Liver (tissue), 8 donors: ENCODE measurements at regions not wholly inside any gene's neighbourhood (a gene's known extent, or its start where the extent isn't known, plus 50 kb on each side); places are given as distances from the start of the nearest gene placed in this dataset.

Experiments
- DNase-seq: peaks from one replicate; pipeline ENCODE4 v3.0.0-alpha.2; 2017; ENCODE audit warnings: low spot score
- H3K27ac ChIP-seq, 2 donors: one replicate each; pipeline ENCODE4 v1.7.0; 2013; ENCODE audit warnings: inconsistent platforms in 2 of 2, low read length in 2 of 2, control low read depth in 1 of 2, low read depth in 1 of 2, mild to moderate bottlenecking in 1 of 2
- H3K27me3 ChIP-seq, 4 donors: one replicate each; pipeline versions ENCODE4 v1.6.1 to v1.7.0; 2013; ENCODE audit warnings: low read length in 3 of 4, inconsistent platforms in 1 of 4, mild to moderate bottlenecking in 1 of 4, moderate library complexity in 1 of 4; ENCODE audit not compliant: control insufficient read depth in 4 of 4, insufficient read depth in 4 of 4
- H3K36me3 ChIP-seq, 4 donors: one replicate each; pipeline versions ENCODE4 v1.6.1 to v1.7.0; 2013; ENCODE audit warnings: low read length in 3 of 4, mild to moderate bottlenecking in 3 of 4, low read depth in 1 of 4, moderate library complexity in 1 of 4; ENCODE audit not compliant: control insufficient read depth in 4 of 4, insufficient read depth in 3 of 4
- H3K4me1 ChIP-seq, 4 donors: one replicate each; pipeline versions ENCODE4 v1.6.1 to v1.7.0; 2013; ENCODE audit warnings: low read length in 3 of 4, mild to moderate bottlenecking in 3 of 4, moderate library complexity in 1 of 4; ENCODE audit not compliant: control insufficient read depth in 4 of 4, insufficient read depth in 4 of 4
- H3K4me3 ChIP-seq, 3 donors: one replicate each; pipeline versions ENCODE4 v1.6.1 to v1.7.0; 2013; ENCODE audit warnings: low read length in 3 of 3, control low read depth in 1 of 3, low read depth in 1 of 3, mild to moderate bottlenecking in 1 of 3
- H3K9ac ChIP-seq, 2 donors: one replicate each; pipeline ENCODE4 v1.7.0; 2013; ENCODE audit warnings: low read length in 2 of 2, mild to moderate bottlenecking in 2 of 2, moderate library complexity in 2 of 2, control low read depth in 1 of 2, low read depth in 1 of 2
- H3K9me3 ChIP-seq, 4 donors: one replicate each; pipeline versions ENCODE4 v1.6.1 to v1.7.0; 2013; ENCODE audit warnings: low read length in 3 of 4; ENCODE audit not compliant: control insufficient read depth in 4 of 4
- CTCF ChIP-seq: fragments of 150-350 bp; IDR thresholded peaks from 2 replicates; pipeline ENCODE4 v1.5.1; 2017; ENCODE audit warnings: improper control_type of control experiment, low read depth, low read length; ENCODE audit not compliant: missing input control
- EGR1 ChIP-seq, 2 donors: IDR thresholded peaks; 2 replicates each; pipeline ENCODE4 v1.6.1; 2016 to 2018; ENCODE audit warnings: antibody characterized with exemption in 2 of 2, low read depth in 2 of 2
- FOXA1 ChIP-seq: IDR thresholded peaks from 2 replicates; pipeline ENCODE4 v1.6.1; 2016; ENCODE audit warnings: antibody characterized with exemption
- FOXA2 ChIP-seq: IDR thresholded peaks from 2 replicates; pipeline ENCODE4 v1.6.1; 2016; ENCODE audit warnings: antibody characterized with exemption
- HNF4G ChIP-seq: IDR thresholded peaks from 2 replicates; pipeline ENCODE4 v1.6.1; 2016; ENCODE audit warnings: antibody characterized with exemption
- RAD21 ChIP-seq, 2 donors: IDR thresholded peaks; 2 replicates each; pipeline ENCODE4 v1.6.1; 2016; ENCODE audit warnings: antibody characterized with exemption in 2 of 2, mild to moderate bottlenecking in 2 of 2
- REST ChIP-seq: IDR thresholded peaks from 2 replicates; pipeline ENCODE4 v1.6.1; 2016; ENCODE audit warnings: antibody characterized with exemption, mild to moderate bottlenecking
- RXRA ChIP-seq, 2 donors: IDR thresholded peaks; 2 replicates each; pipeline ENCODE4 v1.6.1; 2017 to 2018; ENCODE audit warnings: antibody characterized with exemption in 2 of 2, mild to moderate bottlenecking in 1 of 2
- SP1 ChIP-seq: IDR thresholded peaks from 2 replicates; pipeline ENCODE4 v1.6.1; 2018; ENCODE audit warnings: antibody characterized with exemption, mild to moderate bottlenecking
- TAF1 ChIP-seq: conservative IDR thresholded peaks from 2 replicates; pipeline ENCODE4 v1.6.1; 2016; ENCODE audit warnings: antibody characterized with exemption, mild to moderate bottlenecking
- YY1 ChIP-seq: IDR thresholded peaks from 2 replicates; pipeline ENCODE4 v1.6.1; 2016; ENCODE audit warnings: antibody characterized with exemption, mild to moderate bottlenecking
- WGBS: extraction: QIAGEN DNeasy Blood & Tissue Kit; methylation state at CpG from one replicate; pipeline ENCODE4 v1.1.7; 2013; 5-methylcytosine and 5-hydroxymethylcytosine counted together
- TF ChIP-seq, protein P1 (sequence below): IDR thresholded peaks from 2 replicates; pipeline ENCODE4 v1.6.1; 2016; ENCODE audit warnings: antibody characterized with exemption
- TF ChIP-seq, protein P2 (sequence below): IDR thresholded peaks from 2 replicates; pipeline ENCODE4 v1.6.1; 2016; ENCODE audit warnings: antibody characterized with exemption
- donor health status: healthy.
- donor health status: healthy.
- donor health status: healthy.
- donor health status: healthy.
- donor health status: healthy.

DNA sequence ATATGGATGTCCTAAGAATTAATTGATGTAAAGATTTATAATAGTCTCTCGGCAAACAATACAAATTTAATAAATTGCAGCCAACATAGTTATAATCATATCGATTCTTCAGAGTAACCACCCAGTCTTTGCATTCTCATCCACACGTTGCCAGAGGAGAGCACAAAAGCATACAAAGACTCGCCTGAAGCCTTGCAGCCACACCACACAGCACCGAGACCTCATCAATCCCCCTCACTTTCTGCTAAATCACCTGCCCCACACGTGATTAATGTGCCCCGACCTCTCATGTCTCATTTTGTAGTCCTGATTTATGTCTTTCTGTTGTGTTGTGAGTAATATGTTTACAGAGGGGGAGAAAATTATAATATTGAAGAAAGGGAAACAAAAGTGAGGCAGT, 510.4 kb downstream of the TRIML1 start:
- WGBS, result 79% methylated on average over 7 of the region's 7 CpGs
- no peak for DNase-seq
- H3K4me1 ChIP-seq, result peaks cover 0 to 10% (median 0%) of the 10 kb centered on the region in 4 donors
- no peak overlapping the region for H3K27ac ChIP-seq
- H3K27me3 ChIP-seq, result no peaks in the 10 kb centered on the region
- no peaks in the 10 kb centered on the region for H3K9me3 ChIP-seq
- H3K4me3 ChIP-seq, result no peak overlapping the region
- TF ChIP-seq REST (no peak), YY1 (no peak), FOXA1 (no peak)
- TF ChIP-seq, protein P1, sequence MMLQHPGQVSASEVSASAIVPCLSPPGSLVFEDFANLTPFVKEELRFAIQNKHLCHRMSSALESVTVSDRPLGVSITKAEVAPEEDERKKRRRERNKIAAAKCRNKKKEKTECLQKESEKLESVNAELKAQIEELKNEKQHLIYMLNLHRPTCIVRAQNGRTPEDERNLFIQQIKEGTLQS, result no peak
- no peaks in the 10 kb centered on the region for H3K36me3 ChIP-seq
- no peak overlapping the region for H3K9ac ChIP-seq

DNA sequence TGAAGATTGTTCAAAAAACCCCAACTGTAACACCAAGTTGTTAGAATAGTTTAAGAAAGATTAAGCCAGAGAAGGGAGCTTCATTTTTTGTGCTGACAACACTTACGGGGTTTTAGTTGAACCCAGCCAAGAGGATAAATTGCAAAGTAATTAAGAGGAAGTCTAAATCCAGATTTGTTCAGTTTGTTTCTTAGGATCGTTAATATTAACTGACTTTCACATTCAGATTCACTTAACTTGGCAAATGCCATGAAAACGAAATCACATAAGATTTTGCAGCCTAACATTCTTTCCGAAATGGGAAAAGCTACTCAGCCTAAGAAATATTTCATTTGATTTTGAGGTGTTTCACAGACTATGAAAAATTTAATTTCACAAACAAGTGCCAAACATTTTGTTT, 511.3 kb downstream of the TRIML1 start:
- no peaks in the 10 kb centered on the region for H3K36me3 ChIP-seq
- no peak overlapping the region for H3K4me3 ChIP-seq
- no peaks in the 10 kb centered on the region for H3K9me3 ChIP-seq
- H3K27me3 ChIP-seq, result no peaks in the 10 kb centered on the region
- WGBS, result 68% methylated on average over 4 of the region's 4 CpGs
- H3K9ac ChIP-seq, result no peak overlapping the region
- H3K4me1 ChIP-seq, result peaks cover 0 to 10% (median 0%) of the 10 kb centered on the region in 4 donors
- no peak overlapping the region for H3K27ac ChIP-seq
- TF ChIP-seq HNF4G (no peak), TAF1 (no peak), CTCF (no peak), EGR1 (IDR thresholded peaks at IDR 0.05; ENCODE audit: low read depth in 2 of 2) (no peak), RXRA (IDR thresholded peaks at IDR 0.05) (no peak), RAD21 (IDR thresholded peaks at IDR 0.05) (no peak), SP1 (no peak), FOXA1 (no peak), FOXA2 (no peak)
- TF ChIP-seq, protein P1, result no peak
- TF ChIP-seq, protein P2, sequence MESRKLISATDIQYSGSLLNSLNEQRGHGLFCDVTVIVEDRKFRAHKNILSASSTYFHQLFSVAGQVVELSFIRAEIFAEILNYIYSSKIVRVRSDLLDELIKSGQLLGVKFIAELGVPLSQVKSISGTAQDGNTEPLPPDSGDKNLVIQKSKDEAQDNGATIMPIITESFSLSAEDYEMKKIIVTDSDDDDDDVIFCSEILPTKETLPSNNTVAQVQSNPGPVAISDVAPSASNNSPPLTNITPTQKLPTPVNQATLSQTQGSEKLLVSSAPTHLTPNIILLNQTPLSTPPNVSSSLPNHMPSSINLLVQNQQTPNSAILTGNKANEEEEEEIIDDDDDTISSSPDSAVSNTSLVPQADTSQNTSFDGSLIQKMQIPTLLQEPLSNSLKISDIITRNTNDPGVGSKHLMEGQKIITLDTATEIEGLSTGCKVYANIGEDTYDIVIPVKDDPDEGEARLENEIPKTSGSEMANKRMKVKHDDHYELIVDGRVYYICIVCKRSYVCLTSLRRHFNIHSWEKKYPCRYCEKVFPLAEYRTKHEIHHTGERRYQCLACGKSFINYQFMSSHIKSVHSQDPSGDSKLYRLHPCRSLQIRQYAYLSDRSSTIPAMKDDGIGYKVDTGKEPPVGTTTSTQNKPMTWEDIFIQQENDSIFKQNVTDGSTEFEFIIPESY, result no peak
- no peak for DNase-seq
